Left ventricle myocardium inferior (tissue), 1 donor: ENCODE measurements at regions not wholly inside any gene's neighbourhood (a gene's known extent, or its start where the extent isn't known, plus 50 kb on each side); places are given as distances from the start of the nearest gene placed in this dataset.

Experiments used
- DNase-seq: peaks from one replicate; pipeline ENCODE4 v3.0.0-alpha.2; 2020
- H3K27ac ChIP-seq: fragments of 200-600 bp; replicated peaks from 2 replicates; pipeline ENCODE4 v1.8.0; 2021
- H3K27me3 ChIP-seq: fragments of 200-600 bp; 2 replicates; pipeline ENCODE4 v1.8.0; 2021; ENCODE audit warnings: low read depth
- H3K36me3 ChIP-seq: fragments of 200-600 bp; 2 replicates; pipeline ENCODE4 v1.8.0; 2021
- H3K4me1 ChIP-seq: fragments of 200-600 bp; 2 replicates; pipeline ENCODE4 v1.8.0; 2021
- H3K4me3 ChIP-seq: fragments of 200-600 bp; 2 replicates; pipeline ENCODE4 v1.8.0; 2021; ENCODE audit warnings: mild to moderate bottlenecking, moderate library complexity
- H3K9me3 ChIP-seq: fragments of 200-600 bp; replicated peaks from 2 replicates; pipeline ENCODE4 v1.8.0; 2021
- intact Hi-C: fragments of 100-400 bp; cut with micrococcal nuclease; formaldehyde crosslinking; loops from one replicate; pipeline ENCODE4 v1.11.0; 2022
- TF ChIP-seq, protein P1 (sequence below): fragments of 200-600 bp; IDR thresholded peaks from 2 replicates; pipeline ENCODE4 v1.8.0; 2021; ENCODE audit warnings: antibody characterized with exemption, mild to moderate bottlenecking, borderline replicate concordance
- donor health status: DM: no; HTN: yes; CAD: no; lungs with severe emphysema.

DNA sequence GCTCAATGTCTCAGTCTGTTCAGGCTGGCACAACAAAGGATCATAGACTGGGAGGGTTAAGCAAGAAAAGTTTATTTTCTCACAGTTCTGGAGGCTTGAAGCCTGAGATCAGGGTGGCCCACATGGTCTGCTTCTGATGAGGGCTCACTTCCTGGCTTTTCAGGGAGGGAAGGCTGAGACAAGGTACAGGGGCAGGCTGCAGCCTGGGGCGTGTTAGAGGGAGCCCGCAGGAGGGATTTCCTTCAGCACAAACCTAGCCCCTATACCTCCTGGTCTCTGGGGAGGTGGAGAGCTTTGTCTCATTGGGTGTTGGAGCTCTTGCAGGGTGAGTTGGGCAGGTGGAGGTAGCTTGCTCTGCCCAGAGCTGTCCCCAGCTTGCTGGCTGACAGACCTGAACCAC, 81.1 kb upstream of the GPR6 start:
- Histone ChIP-seq H3K27ac (no peak overlapping the region), H3K36me3 (no peaks in the 10 kb centered on the region), H3K4me3 (no peak overlapping the region), H3K4me1 (no peaks in the 10 kb centered on the region), H3K27me3 (peaks cover 16% of the 10 kb centered on the region), H3K9me3 (no peaks in the 10 kb centered on the region)
- DNase-seq: no peak
- intact Hi-C loops: no loop called here
- TF ChIP-seq, protein P1, sequence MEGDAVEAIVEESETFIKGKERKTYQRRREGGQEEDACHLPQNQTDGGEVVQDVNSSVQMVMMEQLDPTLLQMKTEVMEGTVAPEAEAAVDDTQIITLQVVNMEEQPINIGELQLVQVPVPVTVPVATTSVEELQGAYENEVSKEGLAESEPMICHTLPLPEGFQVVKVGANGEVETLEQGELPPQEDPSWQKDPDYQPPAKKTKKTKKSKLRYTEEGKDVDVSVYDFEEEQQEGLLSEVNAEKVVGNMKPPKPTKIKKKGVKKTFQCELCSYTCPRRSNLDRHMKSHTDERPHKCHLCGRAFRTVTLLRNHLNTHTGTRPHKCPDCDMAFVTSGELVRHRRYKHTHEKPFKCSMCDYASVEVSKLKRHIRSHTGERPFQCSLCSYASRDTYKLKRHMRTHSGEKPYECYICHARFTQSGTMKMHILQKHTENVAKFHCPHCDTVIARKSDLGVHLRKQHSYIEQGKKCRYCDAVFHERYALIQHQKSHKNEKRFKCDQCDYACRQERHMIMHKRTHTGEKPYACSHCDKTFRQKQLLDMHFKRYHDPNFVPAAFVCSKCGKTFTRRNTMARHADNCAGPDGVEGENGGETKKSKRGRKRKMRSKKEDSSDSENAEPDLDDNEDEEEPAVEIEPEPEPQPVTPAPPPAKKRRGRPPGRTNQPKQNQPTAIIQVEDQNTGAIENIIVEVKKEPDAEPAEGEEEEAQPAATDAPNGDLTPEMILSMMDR: no peak

DNA sequence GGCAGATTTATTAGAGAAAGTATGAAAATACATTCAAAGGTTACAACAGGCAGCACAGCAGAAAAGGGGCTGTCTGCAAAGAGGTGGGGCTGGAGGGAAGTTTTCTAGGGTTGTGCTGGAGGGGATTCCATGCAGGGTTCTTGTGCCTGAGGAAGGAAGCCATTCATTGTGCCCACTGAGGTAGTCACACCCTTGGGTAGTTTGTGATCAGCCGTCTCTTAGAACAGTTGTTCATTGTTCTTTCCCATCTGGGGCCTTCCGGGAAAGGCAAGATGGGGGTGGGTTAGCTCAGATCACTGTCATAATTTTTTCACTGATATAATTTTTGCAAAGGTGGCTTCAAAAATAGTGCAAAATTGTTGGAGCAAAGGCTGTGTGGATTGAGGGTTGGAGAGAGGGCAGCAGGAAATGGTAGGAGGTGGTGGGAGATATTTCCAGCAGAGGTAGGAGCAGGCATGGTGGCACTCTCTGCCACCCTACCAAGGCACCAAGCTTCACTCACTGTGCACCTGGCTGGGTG, 80.5 kb upstream of the GPR6 start:
- Histone ChIP-seq H3K36me3 (no peaks in the 10 kb centered on the region), H3K4me1 (no peaks in the 10 kb centered on the region), H3K27me3 (peaks cover 22% of the 10 kb centered on the region), H3K9me3 (no peaks in the 10 kb centered on the region), H3K4me3 (no peak overlapping the region), H3K27ac (no peak overlapping the region)
- TF ChIP-seq, protein P1: no peak
- DNase-seq: no peak
- intact Hi-C loops: no loop called here

DNA sequence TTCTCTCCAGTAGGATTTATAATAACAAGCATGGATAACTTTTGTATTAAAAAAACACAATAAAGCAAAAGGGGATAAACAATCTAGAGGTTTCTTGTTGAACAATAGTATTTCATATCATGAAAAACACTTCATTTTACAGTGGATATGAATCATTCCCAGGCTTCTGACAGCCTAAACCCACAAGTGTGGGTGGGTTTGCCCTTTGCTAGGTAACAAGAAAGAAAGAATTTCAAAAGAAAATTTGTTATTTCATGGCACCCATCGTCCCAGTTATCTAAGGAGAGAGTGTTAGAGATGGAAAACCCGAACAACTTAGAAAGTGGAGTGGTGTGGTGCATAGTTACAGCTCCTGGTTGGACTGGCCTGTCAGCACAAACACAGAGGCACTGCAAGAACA, 76.1 kb upstream of the GPR6 start:
- no peaks in the 10 kb centered on the region for H3K36me3 ChIP-seq
- peaks cover 34% of the 10 kb centered on the region for H3K27me3 ChIP-seq
- no peak overlapping the region for H3K27ac ChIP-seq
- TF ChIP-seq, protein P1: no peak
- H3K4me3 ChIP-seq: no peak overlapping the region
- H3K4me1 ChIP-seq: no peaks in the 10 kb centered on the region
- DNase-seq: no peak
- intact Hi-C loops: no loop called here
- peaks cover 3% of the 10 kb centered on the region for H3K9me3 ChIP-seq

DNA sequence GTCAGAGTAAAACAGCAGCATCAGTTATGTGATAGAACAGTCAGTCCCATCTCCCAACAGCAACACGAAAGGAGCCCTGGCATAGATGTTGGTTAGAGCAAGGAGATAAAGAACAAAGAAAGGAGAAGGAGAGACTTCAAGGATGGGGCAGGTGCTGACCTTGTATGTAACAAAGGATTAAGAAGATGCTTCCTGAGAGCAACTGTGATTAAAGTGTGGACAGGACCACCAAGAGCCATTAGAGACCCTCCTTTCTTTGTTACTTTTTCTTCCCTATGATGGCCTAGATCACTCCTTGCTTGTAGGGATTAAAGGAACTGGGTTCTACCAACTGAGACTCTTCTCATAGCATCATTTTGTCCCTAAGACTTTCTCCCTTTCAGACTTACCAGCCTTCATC, 75.2 kb upstream of the GPR6 start:
- H3K27ac ChIP-seq: no peak overlapping the region
- peaks cover 32% of the 10 kb centered on the region for H3K27me3 ChIP-seq
- no peaks in the 10 kb centered on the region for H3K36me3 ChIP-seq
- TF ChIP-seq, protein P1: no peak
- intact Hi-C loops: no loop called here
- H3K4me1 ChIP-seq: no peaks in the 10 kb centered on the region
- H3K4me3 ChIP-seq: no peak overlapping the region
- peaks cover 5% of the 10 kb centered on the region for H3K9me3 ChIP-seq
- no peak for DNase-seq

DNA sequence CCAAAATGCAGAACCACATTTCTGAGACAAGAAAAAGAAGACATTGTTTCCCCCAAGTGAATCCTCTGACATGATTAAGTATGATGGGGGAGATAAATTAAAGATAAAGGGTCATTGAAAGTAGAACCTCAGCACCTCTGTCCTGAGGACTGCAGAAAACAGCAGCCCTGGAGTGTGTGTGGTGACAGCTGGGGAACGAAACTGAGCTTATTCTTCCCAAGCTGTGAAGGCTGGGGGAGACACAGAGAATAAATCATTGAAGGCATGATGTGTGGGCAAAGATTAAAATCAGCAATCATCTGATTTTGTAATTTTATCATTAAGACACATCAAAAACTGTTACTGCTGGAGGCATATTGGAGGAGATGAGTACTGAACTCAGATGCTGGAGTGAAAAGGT, 67.5 kb upstream of the GPR6 start:
- TF ChIP-seq, protein P1: no peak
- Histone ChIP-seq H3K9me3 (peaks cover 5% of the 10 kb centered on the region), H3K27me3 (peaks cover 8% of the 10 kb centered on the region), H3K4me1 (no peaks in the 10 kb centered on the region), H3K4me3 (no peak overlapping the region), H3K36me3 (no peaks in the 10 kb centered on the region), H3K27ac (no peak overlapping the region)
- DNase-seq: no peak
- intact Hi-C loops: no loop called here

DNA sequence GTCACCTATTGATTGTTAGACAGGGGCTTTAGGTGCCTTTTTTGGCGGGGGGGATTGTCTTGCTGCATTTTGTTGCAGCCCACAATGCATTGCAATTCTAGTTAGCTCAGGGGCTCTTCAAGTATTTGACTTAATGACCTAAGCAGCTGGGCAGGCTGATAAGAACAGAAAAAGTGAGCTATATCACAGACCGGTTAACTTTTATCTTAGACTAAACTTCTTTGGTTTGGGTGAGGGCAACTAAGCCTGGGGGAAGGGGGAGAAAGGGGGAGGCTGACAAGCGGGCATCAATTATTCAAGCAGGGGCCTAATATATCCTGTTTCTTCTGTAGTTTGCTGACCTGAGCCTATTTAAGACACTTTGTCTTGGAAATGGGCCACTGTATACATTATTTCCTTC, 66.0 kb upstream of the GPR6 start:
- Histone ChIP-seq H3K4me3 (no peak overlapping the region), H3K4me1 (no peaks in the 10 kb centered on the region), H3K27ac (no peak overlapping the region), H3K9me3 (peaks cover under 1% of the 10 kb centered on the region), H3K36me3 (no peaks in the 10 kb centered on the region), H3K27me3 (peaks cover 8% of the 10 kb centered on the region)
- no peak for DNase-seq
- intact Hi-C loops: no loop called here
- TF ChIP-seq, protein P1: no peak
